ENCODE measurements at regions not wholly inside any gene's neighbourhood (a gene's known extent, or its start where the extent isn't known, plus 50 kb on each side); places are given as distances from the start of the nearest gene placed in this dataset.

DNA sequence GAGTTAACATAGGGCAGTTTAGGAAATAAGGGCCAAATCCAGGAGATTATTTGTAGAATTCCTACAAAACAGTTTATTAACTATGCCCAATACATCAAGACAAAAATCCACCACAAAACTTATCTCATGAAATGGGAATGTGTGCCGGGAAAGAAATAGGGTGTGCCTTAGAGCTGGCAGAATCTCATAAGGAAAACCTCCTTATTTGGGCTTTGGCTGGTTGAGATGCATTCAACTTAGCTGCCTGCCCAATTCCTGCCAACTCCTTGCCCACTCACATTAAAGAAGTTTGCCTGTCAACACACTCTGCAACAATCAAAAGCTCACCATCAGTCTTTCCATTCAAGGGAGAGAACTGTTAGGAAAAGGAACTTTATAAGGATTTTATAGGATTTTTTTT, 500.6 kb downstream of the SATB2 start:
- H3K27ac ChIP-seq = no peak overlapping the region
- TF ChIP-seq CTCF (conservative IDR thresholded peaks at IDR 0.05) = no peak

DNA sequence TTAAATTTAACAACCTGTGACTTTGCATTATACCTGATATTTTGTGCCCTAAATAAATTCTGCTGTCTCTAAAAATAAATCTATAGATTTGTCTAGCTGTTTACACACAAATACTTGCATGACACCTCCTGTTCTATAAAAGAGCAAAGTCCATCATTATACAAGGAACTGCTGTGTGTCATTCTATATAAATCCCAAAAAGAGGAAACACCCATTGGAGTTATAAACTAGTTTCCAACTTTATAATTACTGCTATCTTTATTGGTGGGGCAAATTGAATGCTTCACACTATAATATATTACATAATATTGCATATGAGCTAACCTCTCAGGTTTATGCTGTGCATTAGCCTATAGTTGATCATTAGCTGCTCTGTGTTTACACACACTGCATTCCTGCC, 504.4 kb downstream of the SATB2 start:
- no peak for TF ChIP-seq CTCF (conservative IDR thresholded peaks at IDR 0.05)
- no peak overlapping the region for H3K27ac ChIP-seq

- H3K27ac ChIP-seq = no peak overlapping the region
- TF ChIP-seq CTCF (conservative IDR thresholded peaks at IDR 0.05) = no peak
These were observed 506.9 kb downstream of the SATB2 start for GRCh38 chr2:198950803-198951202.

GRCh38 chr2:198945496-198945895, 512.2 kb downstream of the SATB2 start:
- TF ChIP-seq CTCF (conservative IDR thresholded peaks at IDR 0.05) = no peak
- no peak overlapping the region for H3K27ac ChIP-seq

GRCh38 chr2:198930170-198930569, 527.6 kb downstream of the SATB2 start:
- no peak overlapping the region for H3K27ac ChIP-seq
- TF ChIP-seq CTCF (conservative IDR thresholded peaks at IDR 0.05) = no peak

- TF ChIP-seq CTCF (conservative IDR thresholded peaks at IDR 0.05) = no peak
- H3K27ac ChIP-seq = no peak overlapping the region
These were observed 529.7 kb downstream of the SATB2 start for GRCh38 chr2:198928026-198928425.

DNA sequence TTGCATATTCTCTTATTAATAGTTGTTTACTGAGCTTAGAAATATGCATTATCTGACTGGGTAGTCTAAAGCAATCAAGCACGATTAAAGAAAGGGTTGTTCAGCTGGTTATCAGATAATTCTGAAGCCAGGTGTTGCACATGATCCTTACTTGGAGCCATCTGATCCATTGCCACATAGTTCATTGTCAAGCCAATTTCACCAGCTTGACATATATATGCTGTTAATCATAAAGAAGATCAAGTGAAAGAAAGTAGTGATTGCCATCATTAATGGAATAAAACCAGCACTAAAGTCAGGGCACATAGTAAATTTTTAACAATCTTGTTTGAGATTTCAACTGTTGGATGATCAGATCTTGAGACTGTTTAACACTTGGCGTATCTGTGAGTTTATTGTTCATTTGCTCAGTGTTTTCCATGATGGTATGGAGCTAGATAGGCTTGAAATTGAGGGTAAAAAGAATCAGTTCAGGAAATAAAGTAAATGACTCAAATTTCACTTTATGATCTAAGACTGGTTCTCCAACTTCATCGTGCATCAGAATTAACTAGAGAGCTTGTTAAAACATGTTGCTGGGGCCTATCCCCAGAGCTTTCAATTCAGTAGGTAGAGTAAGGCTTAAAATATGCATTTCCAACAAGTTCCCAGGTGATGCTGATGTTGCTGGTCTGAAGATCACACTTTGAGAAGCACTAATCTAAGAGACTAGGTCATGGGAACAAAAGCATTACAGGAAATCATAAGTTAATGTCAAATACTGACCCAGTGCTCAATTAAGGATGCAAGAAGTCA, 539.6 kb downstream of the SATB2 start:
- TF ChIP-seq CTCF (conservative IDR thresholded peaks at IDR 0.05) = no peak

More for the DNA sequence above, 539.6 kb downstream of the SATB2 start:
- no peak overlapping the region for H3K27ac ChIP-seq
